ENCODE measurements at regions not wholly inside any gene's neighbourhood (a gene's known extent, or its start where the extent isn't known, plus 50 kb on each side); places are given as distances from the start of the nearest gene placed in this dataset.

DNA sequence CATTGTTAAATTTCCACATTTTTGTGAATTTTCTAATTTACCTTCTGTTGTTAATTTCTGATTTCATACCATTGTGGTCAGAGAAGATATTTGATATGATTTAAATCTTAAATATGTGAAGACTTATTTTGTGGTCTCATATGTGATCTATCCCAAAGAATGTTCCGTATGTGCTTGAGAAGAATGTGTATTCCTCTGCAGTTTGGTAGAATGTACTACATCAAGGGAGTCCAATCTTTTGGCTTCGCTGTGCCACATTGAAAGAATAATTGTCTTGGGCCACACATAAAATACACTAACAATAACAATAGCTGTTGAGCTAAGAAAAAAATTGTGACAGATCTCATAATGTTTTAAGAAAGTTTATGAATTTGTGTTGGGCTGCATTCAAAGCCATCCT is 140.7 kb upstream of the PRNP start:
- Histone ChIP-seq H3K4me3 (no peak overlapping the region), H3K9me3 (no peaks in the 10 kb centered on the region), H3K4me1 (no peaks in the 10 kb centered on the region), H3K27ac (no peak overlapping the region), H3K27me3 (no peaks in the 10 kb centered on the region), H3K36me3 (no peaks in the 10 kb centered on the region)
- no peak for DNase-seq
- 70% methylated on average over 2 of the region's 2 CpGs for WGBS (ENCODE audit: insufficient coverage, low coverage, low lambda C conversion rate, missing lambda C conversion rate)
- TF ChIP-seq, protein P1, sequence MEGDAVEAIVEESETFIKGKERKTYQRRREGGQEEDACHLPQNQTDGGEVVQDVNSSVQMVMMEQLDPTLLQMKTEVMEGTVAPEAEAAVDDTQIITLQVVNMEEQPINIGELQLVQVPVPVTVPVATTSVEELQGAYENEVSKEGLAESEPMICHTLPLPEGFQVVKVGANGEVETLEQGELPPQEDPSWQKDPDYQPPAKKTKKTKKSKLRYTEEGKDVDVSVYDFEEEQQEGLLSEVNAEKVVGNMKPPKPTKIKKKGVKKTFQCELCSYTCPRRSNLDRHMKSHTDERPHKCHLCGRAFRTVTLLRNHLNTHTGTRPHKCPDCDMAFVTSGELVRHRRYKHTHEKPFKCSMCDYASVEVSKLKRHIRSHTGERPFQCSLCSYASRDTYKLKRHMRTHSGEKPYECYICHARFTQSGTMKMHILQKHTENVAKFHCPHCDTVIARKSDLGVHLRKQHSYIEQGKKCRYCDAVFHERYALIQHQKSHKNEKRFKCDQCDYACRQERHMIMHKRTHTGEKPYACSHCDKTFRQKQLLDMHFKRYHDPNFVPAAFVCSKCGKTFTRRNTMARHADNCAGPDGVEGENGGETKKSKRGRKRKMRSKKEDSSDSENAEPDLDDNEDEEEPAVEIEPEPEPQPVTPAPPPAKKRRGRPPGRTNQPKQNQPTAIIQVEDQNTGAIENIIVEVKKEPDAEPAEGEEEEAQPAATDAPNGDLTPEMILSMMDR (IDR thresholded peaks at IDR 0.05): no peak
- TF ChIP-seq POLR2A (IDR thresholded peaks at IDR 0.05): no peak
- intact Hi-C loops (cut with DNase I): no loop called here
- no peak for ATAC-seq

DNA sequence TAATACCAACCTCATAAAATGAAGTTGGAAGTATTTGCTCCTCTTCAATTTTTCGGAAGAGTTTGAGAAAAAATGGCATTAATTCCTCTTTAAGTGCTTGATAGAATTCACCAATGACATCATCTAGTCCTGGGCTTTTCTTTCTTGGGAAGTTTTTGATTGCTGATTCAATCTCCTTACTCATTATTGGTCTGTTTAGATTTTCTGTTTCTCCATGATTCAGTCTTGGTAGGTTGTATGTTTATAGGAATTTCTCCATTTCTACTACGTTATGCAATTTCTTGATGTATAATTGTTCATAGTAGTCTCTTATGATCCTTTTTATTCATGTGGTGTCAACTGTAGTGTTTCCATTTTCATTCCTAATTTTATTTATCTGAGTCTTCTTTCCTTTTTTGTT is 141.5 kb upstream of the PRNP start:
- Histone ChIP-seq H3K4me3 (no peak overlapping the region), H3K9me3 (no peaks in the 10 kb centered on the region), H3K27ac (no peak overlapping the region), H3K36me3 (no peaks in the 10 kb centered on the region), H3K4me1 (no peaks in the 10 kb centered on the region), H3K27me3 (no peaks in the 10 kb centered on the region)
- DNase-seq (no peak), ATAC-seq (no peak)
- TF ChIP-seq, protein P1 (IDR thresholded peaks at IDR 0.05): no peak
- no peak for TF ChIP-seq POLR2A (IDR thresholded peaks at IDR 0.05)
- intact Hi-C loops (cut with DNase I): no loop called here
- WGBS (ENCODE audit: insufficient coverage, low coverage, low lambda C conversion rate, missing lambda C conversion rate): 28% methylated on average over 2 of the region's 2 CpGs

DNA sequence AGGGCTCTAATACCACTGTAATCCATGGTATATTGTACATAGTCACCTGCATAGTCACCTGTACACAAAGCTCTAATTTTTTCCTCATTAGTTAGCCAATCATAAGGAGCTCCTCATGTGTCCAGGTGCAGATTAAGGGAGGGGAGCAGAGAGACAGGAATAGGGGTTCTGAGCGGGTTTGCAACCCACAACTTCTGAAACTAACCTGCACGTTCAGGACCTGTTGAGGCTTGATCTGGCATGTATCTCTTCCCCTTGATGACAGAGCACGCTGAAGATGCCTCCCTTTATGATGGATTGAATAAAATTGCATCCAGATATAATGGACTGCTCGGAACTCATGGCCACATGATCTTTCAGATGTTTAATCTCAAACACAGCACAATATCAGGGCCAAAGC is 144.0 kb upstream of the PRNP start:
- Histone ChIP-seq H3K36me3 (no peaks in the 10 kb centered on the region), H3K4me1 (no peaks in the 10 kb centered on the region), H3K27ac (no peak overlapping the region), H3K9me3 (no peaks in the 10 kb centered on the region), H3K4me3 (no peak overlapping the region), H3K27me3 (no peaks in the 10 kb centered on the region)
- ATAC-seq (no peak), DNase-seq (no peak)
- intact Hi-C loops (cut with DNase I): no loop called here
- 55% methylated on average over 4 of the region's 4 CpGs for WGBS (ENCODE audit: insufficient coverage, low coverage, low lambda C conversion rate, missing lambda C conversion rate)
- TF ChIP-seq, protein P1 (IDR thresholded peaks at IDR 0.05): no peak
- TF ChIP-seq POLR2A (IDR thresholded peaks at IDR 0.05): no peak

DNA sequence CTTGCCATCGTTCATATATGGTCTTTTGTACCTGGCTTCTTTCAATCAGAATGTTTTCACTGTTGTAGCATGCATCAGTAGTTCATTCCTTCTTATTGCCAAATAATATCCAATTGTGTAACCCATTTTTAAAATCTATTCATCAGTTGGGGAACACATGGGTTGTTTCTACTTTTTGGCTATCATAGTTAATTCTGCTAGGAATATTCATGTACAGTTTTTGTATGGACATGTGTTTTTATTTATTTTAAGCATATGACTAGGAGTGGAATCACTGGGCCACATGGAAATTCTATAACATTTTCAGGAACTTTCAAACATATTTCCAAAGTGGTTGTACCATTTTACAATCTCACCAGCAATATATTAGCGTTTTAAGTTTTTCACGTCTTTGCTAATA is 151.9 kb upstream of the PRNP start:
- no peaks in the 10 kb centered on the region for H3K4me1 ChIP-seq
- 56% methylated on average over 3 of the region's 3 CpGs for WGBS (ENCODE audit: insufficient coverage, low coverage, low lambda C conversion rate, missing lambda C conversion rate)
- no peaks in the 10 kb centered on the region for H3K36me3 ChIP-seq
- no peak overlapping the region for H3K27ac ChIP-seq
- no peak for ATAC-seq
- no peaks in the 10 kb centered on the region for H3K27me3 ChIP-seq
- H3K9me3 ChIP-seq: no peaks in the 10 kb centered on the region
- no peak for TF ChIP-seq POLR2A (IDR thresholded peaks at IDR 0.05)
- TF ChIP-seq, protein P1 (IDR thresholded peaks at IDR 0.05): no peak
- H3K4me3 ChIP-seq: no peak overlapping the region
- DNase-seq: no peak
- intact Hi-C loops (cut with DNase I): no loop called here

Measured in right lobe of liver (tissue), 6 donors.